HG02642 (cell line): ENCODE measurements at regions not wholly inside any gene's neighbourhood (a gene's known extent, or its start where the extent isn't known, plus 50 kb on each side); places are given as distances from the start of the nearest gene placed in this dataset.
"Not testable (repeated sequence)": the region's sequence is repeated elsewhere in the genome, so short reads cannot be mapped to it uniquely, and the experiment has no call there.

ENCODE experiments used
- ATAC-seq: cut with Tn5 transposase; IDR thresholded peaks from one replicate; pipeline ENCODE4 v1.9.1; 2021; ENCODE audit warnings: mild to moderate bottlenecking; ENCODE audit not compliant: unreplicated experiment, poor library complexity

DNA sequence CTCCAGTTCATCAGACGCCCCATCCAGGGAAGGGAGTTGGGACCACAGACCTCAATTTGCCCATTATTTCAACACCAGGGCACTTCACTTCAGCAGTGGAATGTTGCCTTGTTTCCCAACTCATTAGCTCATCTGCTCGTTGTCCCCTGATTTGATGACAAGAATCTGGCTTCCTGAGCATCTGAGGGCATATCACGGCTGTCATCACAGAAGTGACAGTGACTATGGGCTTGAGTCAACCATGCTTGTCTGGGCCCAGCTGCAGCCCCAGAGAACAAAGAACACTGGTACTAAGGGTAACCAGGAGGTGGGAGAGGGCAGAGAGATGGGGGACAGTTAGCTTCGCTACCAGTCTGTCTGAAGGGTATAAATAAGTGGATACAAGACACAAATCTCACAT, 266.0 kb upstream of the SDK2 start:
- ATAC-seq, result no peak

DNA sequence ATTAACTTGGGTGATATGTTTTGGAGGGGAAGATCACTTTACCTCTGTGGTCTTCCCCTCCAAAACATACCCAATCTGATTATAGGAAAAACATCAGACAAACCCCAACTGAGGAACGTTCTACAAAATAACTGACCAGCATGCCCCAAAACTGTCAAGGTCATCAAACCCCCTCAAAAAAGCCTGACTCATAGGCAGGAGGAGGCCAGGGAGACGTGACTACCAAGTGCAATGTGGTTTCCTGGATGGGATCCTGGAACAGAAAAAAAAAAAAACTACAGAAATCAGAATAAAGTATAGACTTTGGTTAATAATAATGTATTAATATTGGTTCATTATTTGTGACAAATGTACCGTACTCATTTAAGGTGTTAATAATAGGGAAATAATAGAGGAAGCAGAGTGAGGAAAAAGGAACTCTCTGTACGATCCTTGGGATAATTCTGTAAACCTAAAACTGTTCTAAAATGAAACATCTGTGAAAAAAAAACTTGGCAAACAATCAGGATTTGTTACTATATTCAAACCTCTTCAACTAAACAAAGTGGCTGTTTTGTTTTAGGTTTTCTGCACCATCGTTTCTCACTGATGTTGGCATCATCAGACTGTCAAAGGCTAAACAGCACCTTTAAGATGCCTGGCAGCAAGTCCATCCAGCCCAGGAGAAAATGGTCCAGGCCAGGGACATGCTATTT, 266.7 kb upstream of the SDK2 start:
- ATAC-seq, result no peak

DNA sequence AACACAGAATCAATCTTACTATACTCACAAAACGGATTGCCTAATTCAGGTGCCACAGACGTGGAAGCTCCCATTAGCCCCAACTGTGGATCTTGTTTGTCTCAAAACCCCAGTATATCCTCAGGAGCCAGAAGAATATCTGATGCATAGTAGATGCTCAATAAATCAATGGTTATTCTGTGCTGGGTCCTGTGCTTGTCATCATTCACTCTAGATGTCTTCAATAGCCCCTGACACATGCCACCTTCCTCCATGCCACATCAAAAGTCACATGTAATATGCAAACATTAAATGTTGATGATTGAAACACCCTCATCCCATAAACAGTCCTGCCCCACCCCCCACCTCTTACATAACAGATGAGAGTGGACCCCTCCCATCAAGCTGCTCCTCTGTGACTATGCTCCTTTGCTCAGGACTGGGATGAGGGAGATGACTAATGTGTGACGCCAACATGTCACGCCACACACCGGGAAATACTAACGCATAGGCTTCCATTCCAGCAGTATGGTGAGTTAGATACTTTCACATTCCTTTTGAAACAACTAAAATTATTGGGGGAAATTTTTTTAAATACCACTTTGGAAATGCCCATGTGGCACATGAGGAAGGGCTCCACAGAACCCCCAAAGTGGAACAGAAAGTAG, 267.6 kb upstream of the SDK2 start:
- ATAC-seq, result no peak

DNA sequence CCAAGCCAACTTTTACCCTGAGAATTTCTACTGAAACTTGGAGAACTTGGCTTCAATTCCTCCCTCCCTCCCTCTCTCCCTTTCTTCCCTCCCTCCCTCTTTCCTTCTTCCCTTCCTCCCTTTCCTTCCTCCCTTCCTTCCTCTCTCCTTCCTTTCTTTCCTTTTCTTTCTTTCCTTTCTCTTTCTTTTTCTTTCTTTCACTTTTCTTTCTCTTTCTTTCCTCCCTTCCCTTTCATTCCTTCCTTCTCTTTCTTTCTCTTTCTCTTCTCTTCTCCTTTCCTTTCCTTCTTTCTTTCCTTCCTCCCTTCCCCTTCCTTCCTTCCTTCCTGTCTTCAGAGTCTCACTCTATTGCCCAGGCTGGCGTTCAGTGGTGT, 268.1 kb upstream of the SDK2 start:
- ATAC-seq, result no peak

- no peak for ATAC-seq
Observed at GRCh38 chr17:73914536-73915274, 270.5 kb upstream of the SDK2 start.

GRCh38 chr17:73919033-73919432, 274.8 kb upstream of the SDK2 start:
- not testable (repeated sequence) for ATAC-seq

DNA sequence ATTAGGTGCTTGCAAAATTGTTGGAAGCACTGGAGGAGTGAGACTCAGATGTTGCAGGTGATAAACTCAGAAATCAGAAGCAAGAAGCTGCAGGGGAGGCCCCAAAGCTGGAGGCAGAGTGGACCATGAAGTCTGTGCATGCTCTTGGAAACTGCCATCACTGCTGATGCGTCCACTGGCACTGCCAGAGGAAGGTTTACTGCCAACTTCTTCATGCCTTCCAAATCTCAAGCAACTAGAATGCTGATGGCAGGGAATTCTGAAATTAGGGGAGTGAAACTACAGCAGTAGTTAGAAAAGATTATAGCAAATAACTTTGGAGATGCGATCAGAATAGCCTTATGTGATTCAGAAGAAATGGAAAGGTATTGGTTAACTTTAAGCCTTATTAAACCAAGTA, 277.1 kb upstream of the SDK2 start:
- no peak for ATAC-seq

DNA sequence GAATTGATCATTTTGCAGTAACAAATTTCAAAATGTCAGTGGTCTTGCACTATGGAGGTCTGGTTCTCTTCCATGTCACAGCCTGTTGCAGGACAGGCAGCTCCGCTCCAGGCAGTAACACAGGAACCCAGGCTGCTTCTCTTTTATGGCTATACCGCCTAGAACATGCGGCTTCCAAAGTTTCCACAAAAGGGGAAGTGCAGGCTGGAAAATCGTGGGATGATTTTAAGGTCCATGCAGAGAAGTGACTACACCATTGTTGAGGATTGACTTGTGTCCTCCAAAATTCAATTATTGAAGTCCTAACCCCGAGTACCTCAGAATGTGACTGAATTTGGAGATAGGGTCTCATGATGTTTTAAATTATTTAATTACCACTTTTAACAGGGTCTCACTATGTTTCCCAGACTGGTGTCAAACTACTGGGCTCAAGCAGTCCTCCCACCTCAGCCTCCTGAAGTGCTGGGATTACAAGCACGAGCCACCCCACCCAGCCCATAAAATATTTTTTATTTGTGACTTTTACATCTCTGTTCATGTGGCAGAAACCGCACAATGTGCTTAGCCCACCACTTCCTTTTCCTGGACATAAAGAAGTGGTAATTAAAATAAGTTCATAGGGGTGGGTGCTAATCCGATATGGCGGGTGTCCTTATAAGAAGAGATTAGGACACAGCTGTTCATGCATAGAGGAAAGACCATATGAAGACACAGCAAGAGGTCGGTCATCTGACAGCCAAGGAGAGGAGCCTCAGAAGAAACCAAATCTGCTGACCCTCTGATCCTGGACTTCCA, 279.2 kb upstream of the RPL38 start:
- no peak for ATAC-seq

- ATAC-seq, result no peak
Observed at GRCh38 chr17:73924909-73925186, 278.6 kb upstream of the RPL38 start.

DNA sequence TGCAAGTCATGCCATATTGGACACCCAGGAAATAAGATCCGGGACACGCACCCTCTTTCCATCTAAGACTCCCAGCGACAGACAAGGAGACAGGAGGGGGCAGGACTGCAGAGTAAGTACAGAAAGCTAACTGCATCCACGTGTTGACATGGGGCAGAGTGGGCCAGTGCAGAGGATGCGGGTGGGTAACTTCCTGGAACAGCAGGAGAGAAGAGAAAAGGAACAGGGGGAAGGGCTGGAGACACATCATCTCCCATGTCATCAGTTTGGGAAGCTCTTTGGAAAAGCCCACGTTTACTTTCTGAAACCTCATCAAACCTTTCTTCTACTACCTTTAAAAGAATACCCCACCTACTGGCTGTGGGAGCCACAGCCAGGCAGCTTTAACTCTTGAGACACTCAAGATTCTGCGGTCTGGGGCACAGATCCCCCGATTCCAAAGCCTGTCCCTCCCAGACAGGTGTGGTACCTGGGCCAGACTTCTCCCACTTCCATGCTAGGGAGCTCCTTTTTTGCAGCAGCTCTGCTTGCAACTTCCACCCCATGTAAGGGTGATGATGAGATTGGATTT, 273.5 kb upstream of the RPL38 start:
- ATAC-seq, result no peak

DNA sequence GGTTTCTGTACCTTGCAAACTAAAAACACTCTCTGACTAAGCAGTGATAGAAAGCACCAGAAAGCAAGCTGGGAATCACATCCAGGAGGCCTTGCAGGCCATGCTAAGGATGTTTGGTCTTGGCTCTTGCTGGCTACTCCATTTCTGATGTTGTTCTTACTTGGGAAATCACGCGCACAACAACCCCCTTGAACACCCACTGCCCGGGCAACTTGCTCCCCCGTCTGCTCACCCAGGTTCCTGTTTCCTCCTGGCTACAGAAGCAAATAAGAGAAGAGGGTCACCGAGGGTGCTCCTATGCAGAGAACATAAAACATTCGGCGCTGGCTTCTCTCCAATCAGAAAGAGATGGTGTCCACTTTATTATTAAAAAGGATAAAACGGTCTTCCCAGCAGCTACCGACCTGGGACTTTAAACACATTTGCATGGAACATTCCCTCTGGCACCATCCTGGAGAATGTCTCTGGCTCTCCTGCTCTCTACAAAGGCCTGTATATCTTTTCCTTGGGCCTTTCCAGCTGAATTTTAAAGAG, 271.2 kb upstream of the RPL38 start:
- no peak for ATAC-seq

DNA sequence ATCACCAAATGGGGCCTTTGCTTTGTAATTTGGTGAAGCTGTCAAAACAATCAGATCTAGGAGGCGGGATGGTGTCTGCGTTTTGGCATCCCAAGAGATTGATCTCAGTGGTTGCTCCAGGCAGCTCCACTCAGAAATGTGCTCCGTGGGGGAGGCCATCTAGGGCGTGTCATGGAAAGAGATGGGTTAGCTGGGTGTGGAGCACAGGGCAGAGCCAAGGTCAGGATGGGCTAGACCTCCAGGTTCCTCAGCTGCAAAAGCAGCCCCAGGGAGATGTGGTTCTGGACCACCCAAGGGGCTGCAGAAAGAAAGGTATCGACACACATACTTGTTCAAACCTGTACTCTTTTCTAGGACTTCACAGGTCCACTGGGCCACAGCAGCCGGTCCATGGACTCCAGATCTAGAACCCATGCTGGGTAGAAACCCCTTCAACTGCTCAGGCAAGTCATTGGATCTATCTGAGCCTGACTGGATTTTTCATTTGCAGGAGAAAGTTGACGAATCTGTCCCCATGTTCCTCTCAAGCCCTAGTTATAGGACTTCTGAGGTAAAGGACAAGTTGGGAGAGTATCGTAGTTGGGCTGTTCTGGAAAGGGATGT, 270.2 kb upstream of the RPL38 start:
- ATAC-seq, result no peak

- no peak for ATAC-seq
Observed at GRCh38 chr17:73933871-73934270, 269.6 kb upstream of the RPL38 start.

DNA sequence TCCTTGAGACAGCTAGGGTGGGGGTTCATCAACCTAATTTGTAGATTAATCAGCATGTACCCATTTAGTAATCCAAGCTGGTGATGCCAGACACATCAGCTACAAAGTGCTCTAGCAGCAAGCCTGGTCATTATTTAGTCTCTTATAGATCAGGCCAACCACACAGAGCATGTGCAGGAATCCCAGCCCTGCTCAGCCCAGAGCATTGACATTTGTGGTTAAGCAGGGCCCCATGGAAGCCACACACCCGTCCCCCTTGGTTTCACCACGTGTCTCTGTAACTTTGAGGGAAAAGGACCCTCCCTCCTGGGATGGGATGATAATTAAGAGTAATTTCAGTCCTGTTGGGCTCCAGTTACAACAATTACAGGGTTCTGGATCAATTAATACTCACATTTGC, 268.8 kb upstream of the RPL38 start:
- ATAC-seq, result no peak

GRCh38 chr17:73936908-73937627, 266.4 kb upstream of the RPL38 start:
- ATAC-seq, result no peak

- ATAC-seq, result no peak
Observed at GRCh38 chr17:73938706-73939105, 264.8 kb upstream of the RPL38 start.

DNA sequence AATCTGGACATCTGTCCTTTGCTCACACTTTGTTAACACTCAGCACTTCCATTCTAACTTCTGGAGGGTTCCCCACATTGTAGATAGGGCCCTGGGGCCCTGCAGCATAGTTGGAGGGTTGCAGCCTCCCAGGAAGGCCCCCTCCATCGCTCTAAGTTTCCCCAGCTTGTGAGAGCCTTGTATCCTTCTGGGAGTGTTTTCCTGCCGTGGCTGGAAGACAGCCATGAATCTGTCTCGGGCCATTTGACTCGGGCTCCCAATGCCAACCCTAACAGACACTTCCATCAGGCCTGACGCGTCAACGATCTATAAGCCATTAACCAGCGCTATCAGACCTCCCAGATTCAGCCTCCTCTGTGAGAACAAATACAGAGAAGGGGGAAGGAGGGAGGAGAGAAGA, 263.7 kb upstream of the RPL38 start:
- ATAC-seq, result no peak

DNA sequence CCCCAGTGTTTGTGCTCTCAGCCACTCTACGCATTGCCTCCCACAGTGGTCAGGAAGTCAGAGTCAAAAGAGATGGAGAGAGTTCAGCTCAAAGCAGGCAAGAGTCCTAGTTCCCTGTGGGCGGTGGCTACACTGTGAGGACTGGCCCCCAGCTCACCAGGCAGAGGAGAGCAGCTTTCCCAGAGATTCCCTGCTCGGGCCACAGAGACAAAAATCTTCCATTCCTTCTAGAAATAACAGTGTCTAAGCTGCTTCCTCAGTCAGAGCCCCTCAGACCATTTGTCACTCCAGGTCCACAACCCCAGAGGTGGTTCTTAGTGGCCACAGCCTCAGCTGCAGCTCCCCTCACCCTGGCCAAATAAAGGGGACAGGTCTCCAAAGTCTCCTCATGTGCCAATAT, 263.0 kb upstream of the RPL38 start:
- ATAC-seq, result no peak

DNA sequence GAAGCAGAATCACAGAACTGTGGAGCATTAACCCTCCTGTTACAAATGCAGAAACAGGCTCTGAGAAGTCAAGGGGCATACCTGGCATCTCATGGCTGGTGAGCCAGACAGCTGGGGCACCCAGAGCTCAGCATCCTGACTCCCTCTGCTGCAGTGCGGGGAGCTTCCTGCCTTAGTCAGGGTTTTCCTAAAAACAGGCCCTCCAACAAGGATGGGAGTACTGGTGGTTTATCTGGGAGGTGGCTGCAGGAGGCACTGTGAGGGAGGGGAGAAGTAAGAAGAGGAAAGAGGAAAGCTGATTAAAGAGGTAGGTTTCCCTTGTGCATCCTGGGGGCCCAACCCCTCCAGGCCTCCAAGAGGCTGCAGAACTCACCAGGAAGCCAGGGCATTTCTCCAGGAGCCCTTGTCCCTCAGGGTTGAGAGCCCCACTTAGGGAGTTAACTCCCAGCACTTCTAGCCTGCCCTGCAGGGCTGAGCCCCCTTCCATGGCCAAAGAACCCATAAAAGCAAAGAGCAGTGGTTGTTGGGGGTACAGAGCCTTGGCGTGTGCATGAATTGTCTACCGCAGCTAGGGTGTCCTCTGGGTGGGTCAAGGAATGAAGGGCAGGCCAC, 261.5 kb upstream of the RPL38 start:
- no peak for ATAC-seq
